ENCODE measurements at regions not wholly inside any gene's neighbourhood (a gene's known extent, or its start where the extent isn't known, plus 50 kb on each side); places are given as distances from the start of the nearest gene placed in this dataset.

GRCh38 chr10:21343087-21343486 is 182.4 kb downstream of the SKIDA1 start:
- TF ChIP-seq SREBF1 (IDR thresholded peaks at IDR 0.05; ENCODE audit: low read length) (no peak), ZNF24 (IDR thresholded peaks at IDR 0.05) (no peak), RCOR1 (conservative IDR thresholded peaks at IDR 0.05; ENCODE audit: low read depth, low read length) (no peak), RELB (IDR thresholded peaks at IDR 0.05; ENCODE audit: low read depth) (no peak), POLR2A (IDR thresholded peaks at IDR 0.05; ENCODE audit: low read depth, low read length) (no peak), BHLHE40 (IDR thresholded peaks at IDR 0.05; ENCODE audit: borderline replicate concordance in 1 of 2, low read depth in 2 of 2, low read length in 1 of 2) (no peak), SMARCA5 (IDR thresholded peaks at IDR 0.05) (no peak), CTCF (IDR thresholded peaks at IDR 0.05 in 2 of 3, conservative IDR thresholded peaks at IDR 0.05 in 1 of 3; ENCODE audit: control insufficient read depth in 2 of 3, extremely low read depth in 1 of 3, insufficient read depth in 1 of 3, low read depth in 3 of 3, low read length in 3 of 3) (no peak)
